ENCODE measurements at regions not wholly inside any gene's neighbourhood (a gene's known extent, or its start where the extent isn't known, plus 50 kb on each side); places are given as distances from the start of the nearest gene placed in this dataset.
A peak's percentile ranks its signal among the peaks of the same experiment; 100 is the strongest.

DNA sequence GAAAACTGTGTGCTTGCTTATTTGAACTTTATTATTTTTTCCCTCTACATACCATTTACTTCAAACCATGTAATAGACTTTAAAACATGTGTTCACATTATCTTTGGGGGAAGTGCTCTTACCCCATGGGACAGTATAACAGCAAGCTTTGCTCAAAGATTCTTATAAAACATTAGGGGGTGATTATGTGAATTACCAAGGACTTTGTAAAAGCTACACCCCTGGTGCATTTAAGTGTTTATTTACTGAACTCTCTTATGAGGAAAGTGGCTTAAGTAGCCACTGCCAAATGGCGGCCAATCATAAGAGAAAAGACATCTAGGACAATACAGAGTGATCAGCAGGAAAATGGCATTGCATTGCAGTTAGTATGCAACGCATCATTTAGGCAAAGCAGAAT is 70.3 kb downstream of the CAPZA3 start:
- TF ChIP-seq, protein P1, sequence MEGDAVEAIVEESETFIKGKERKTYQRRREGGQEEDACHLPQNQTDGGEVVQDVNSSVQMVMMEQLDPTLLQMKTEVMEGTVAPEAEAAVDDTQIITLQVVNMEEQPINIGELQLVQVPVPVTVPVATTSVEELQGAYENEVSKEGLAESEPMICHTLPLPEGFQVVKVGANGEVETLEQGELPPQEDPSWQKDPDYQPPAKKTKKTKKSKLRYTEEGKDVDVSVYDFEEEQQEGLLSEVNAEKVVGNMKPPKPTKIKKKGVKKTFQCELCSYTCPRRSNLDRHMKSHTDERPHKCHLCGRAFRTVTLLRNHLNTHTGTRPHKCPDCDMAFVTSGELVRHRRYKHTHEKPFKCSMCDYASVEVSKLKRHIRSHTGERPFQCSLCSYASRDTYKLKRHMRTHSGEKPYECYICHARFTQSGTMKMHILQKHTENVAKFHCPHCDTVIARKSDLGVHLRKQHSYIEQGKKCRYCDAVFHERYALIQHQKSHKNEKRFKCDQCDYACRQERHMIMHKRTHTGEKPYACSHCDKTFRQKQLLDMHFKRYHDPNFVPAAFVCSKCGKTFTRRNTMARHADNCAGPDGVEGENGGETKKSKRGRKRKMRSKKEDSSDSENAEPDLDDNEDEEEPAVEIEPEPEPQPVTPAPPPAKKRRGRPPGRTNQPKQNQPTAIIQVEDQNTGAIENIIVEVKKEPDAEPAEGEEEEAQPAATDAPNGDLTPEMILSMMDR (conservative IDR thresholded peaks at IDR 0.05; ENCODE audit: control insufficient read depth, insufficient read depth, low read depth, low read length), result no peak
- H3K4me3 ChIP-seq (ENCODE audit: control insufficient read depth, low read depth, low read length), result no peak overlapping the region
- no peak for DNase-seq (ENCODE audit: low read depth)

GRCh38 chr12:18810537-18811253 is 72.8 kb downstream of the CAPZA3 start:
- no peak overlapping the region for H3K4me3 ChIP-seq (ENCODE audit: control insufficient read depth, low read depth, low read length)
- no peak for DNase-seq (ENCODE audit: low read depth)
- TF ChIP-seq, protein P1 (conservative IDR thresholded peaks at IDR 0.05; ENCODE audit: control insufficient read depth, insufficient read depth, low read depth, low read length), result no peak

GRCh38 chr12:18811273-18811672 is 73.4 kb downstream of the CAPZA3 start:
- peak; percentile 17 for DNase-seq (ENCODE audit: low read depth)
- TF ChIP-seq, protein P1 (conservative IDR thresholded peaks at IDR 0.05; ENCODE audit: control insufficient read depth, insufficient read depth, low read depth, low read length), result no peak
- no peak overlapping the region for H3K4me3 ChIP-seq (ENCODE audit: control insufficient read depth, low read depth, low read length)

- TF ChIP-seq, protein P1 (conservative IDR thresholded peaks at IDR 0.05; ENCODE audit: control insufficient read depth, insufficient read depth, low read depth, low read length), result no peak
- H3K4me3 ChIP-seq (ENCODE audit: control insufficient read depth, low read depth, low read length), result no peak overlapping the region
- no peak for DNase-seq (ENCODE audit: low read depth)
Observed at GRCh38 chr12:18813753-18814152, 75.8 kb downstream of the CAPZA3 start.

DNA sequence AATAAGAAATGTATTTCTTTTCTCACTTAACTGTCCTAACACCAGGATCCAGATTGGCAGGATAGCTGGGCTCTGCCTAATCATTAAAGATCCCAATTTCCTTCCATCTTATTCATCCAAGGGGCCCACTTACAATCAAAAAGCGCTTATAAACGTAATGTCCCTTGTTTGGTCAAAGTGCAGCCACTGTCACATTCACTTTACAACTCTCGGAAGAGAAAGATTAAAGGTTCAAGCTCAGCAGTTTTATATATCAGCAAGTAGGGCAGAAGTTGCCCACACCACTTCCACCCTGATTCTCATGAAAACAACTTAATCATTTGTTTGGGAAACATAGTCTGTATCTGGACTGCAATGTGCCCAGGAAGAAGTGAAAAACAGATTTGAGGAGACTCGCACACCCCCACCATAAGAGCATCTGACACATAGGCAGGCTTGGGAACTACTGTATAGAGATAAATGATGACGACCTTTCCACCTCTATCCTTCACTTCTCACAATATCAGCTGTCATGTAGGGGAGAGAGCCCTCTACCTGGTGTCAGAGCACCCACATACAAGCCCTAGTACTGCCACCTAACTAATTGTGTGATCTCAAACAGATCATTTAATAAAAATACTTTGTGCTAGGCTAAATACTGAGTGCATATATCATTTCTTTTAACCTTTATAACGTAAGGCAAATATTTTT is 80.8 kb downstream of the CAPZA3 start:
- no peak for DNase-seq (ENCODE audit: low read depth)
- TF ChIP-seq, protein P1 (conservative IDR thresholded peaks at IDR 0.05; ENCODE audit: control insufficient read depth, insufficient read depth, low read depth, low read length), result no peak
- no peak overlapping the region for H3K4me3 ChIP-seq (ENCODE audit: control insufficient read depth, low read depth, low read length)

- TF ChIP-seq, protein P1 (conservative IDR thresholded peaks at IDR 0.05; ENCODE audit: control insufficient read depth, insufficient read depth, low read depth, low read length), result no peak
- no peak overlapping the region for H3K4me3 ChIP-seq (ENCODE audit: control insufficient read depth, low read depth, low read length)
- DNase-seq (ENCODE audit: low read depth), result no peak
Observed at GRCh38 chr12:18819484-18819883, 81.6 kb downstream of the CAPZA3 start.

Data from fibroblast of mammary gland (primary cell).